K562 (cell line): ENCODE measurements at regions not wholly inside any gene's neighbourhood (a gene's known extent, or its start where the extent isn't known, plus 50 kb on each side); places are given as distances from the start of the nearest gene placed in this dataset.
A peak's percentile ranks its signal among the peaks of the same experiment; 100 is the strongest.

Experiments used
- ARID1B ChIP-seq: fragments of 450-650 bp; IDR thresholded peaks from 2 replicates; pipeline ENCODE4 v1.6.1; 2016; ENCODE audit warnings: antibody characterized with exemption, mild to moderate bottlenecking, inconsistent platforms
- CREB1 ChIP-seq, 2 experiments: sonication (generic) in 1 of 2; formaldehyde crosslinking in 1 of 2; IDR thresholded peaks; 2 replicates each; pipeline versions ENCODE4 v1.6.1 to v1.8.0; 2012 to 2022; ENCODE audit warnings: inconsistent platforms in 1 of 2, mild to moderate bottlenecking in 1 of 2, missing genetic modification reagents in 1 of 2, moderate library complexity in 1 of 2
- JUN ChIP-seq, 2 experiments: sonication (generic) in 1 of 2; formaldehyde crosslinking in 1 of 2; IDR thresholded peaks; 2 replicates each; pipeline versions ENCODE4 v1.6.1 to v1.8.0; 2012 to 2022; ENCODE audit warnings: borderline replicate concordance in 2 of 2, mild to moderate bottlenecking in 2 of 2, improper control_type of control experiment in 1 of 2, low read depth in 1 of 2, low read length in 1 of 2, missing genetic modification reagents in 1 of 2
- MEF2A ChIP-seq: IDR thresholded peaks from 2 replicates; pipeline ENCODE4 v1.6.1; 2011; ENCODE audit warnings: low read depth, mild to moderate bottlenecking, low read length, moderate library complexity; ENCODE audit not compliant: control insufficient read depth
- NFRKB ChIP-seq: fragments of 450-650 bp; IDR thresholded peaks from 2 replicates; pipeline ENCODE4 v1.6.1; 2016; ENCODE audit warnings: low read depth
- RBBP5 ChIP-seq: fragments of 200-600 bp; sonication (generic); IDR thresholded peaks from 2 replicates; pipeline ENCODE4 v1.6.1; 2012; ENCODE audit warnings: borderline replicate concordance, mild to moderate bottlenecking, low read length, control low read depth, inconsistent platforms; ENCODE audit not compliant: insufficient read depth, poor library complexity, severe bottlenecking
- TBP ChIP-seq: optimal IDR thresholded peaks from 2 replicates; pipeline ENCODE3; 2011; ENCODE audit warnings: low read depth, low read length, improper control_type of control experiment
- YY1 ChIP-seq, 3 experiments: IDR thresholded peaks; 2 replicates each; pipeline ENCODE4 v1.6.1; 2011; ENCODE audit warnings: low read length in 2 of 3, mild to moderate bottlenecking in 2 of 3, moderate library complexity in 2 of 3, borderline replicate concordance in 1 of 3, control low read depth in 1 of 3, low read depth in 1 of 3; ENCODE audit not compliant: insufficient read depth in 3 of 3, insufficient replicate concordance in 2 of 3, control insufficient read depth in 1 of 3, insufficient read length in 1 of 3; ENCODE audit errors: extremely low read depth in 1 of 3
- ZBTB9 ChIP-seq: fragments of 450-650 bp; formaldehyde crosslinking; IDR thresholded peaks from 2 replicates; pipeline ENCODE4 v1.4.0; 2020; ENCODE audit warnings: mild to moderate bottlenecking, moderate library complexity
- ZMIZ1 ChIP-seq, 2 experiments: fragments of 150-350 bp in 1 of 2; IDR thresholded peaks; 2 replicates each; pipeline ENCODE4 v1.6.1; 2012 to 2016; ENCODE audit warnings: low read depth in 2 of 2, low read length in 2 of 2, mild to moderate bottlenecking in 1 of 2, moderate library complexity in 1 of 2
- ZNF318 ChIP-seq, 2 experiments: fragments of 450-650 bp; IDR thresholded peaks; 2 replicates each; pipeline ENCODE4 v1.6.1; 2016; ENCODE audit warnings: mild to moderate bottlenecking in 2 of 2, borderline replicate concordance in 1 of 2, low read depth in 1 of 2, moderate library complexity in 1 of 2

- no peak for TF ChIP-seq ZBTB9 (CRISPR knock-in tag)
- no peak for TF ChIP-seq NFRKB
- TF ChIP-seq RBBP5 = no peak
- no peak for TF ChIP-seq MEF2A
- peak; percentile 87 for TF ChIP-seq ARID1B
- no peak for TF ChIP-seq ZNF318 (IDR thresholded peaks at IDR 0.05; ENCODE audit: borderline replicate concordance in 1 of 2, low read depth in 1 of 2)
- TF ChIP-seq CREB1 (IDR thresholded peaks at IDR 0.05) = no peak
- TF ChIP-seq CREB1 (CRISPR knock-in tag; IDR thresholded peaks at IDR 0.05) = no peak
- 0 out of 2 replicates have a peak, but pooled peaks have one; percentile 20 for TF ChIP-seq JUN (IDR thresholded peaks at IDR 0.05; ENCODE audit: borderline replicate concordance, low read depth, low read length)
- TF ChIP-seq JUN (CRISPR knock-in tag; IDR thresholded peaks at IDR 0.05; ENCODE audit: borderline replicate concordance) = no peak
- 0 out of 4 replicates have a peak, but pooled peaks of 1 of the 2 experiments have one; percentile 48 for TF ChIP-seq ZMIZ1 (IDR thresholded peaks at IDR 0.05; ENCODE audit: low read depth in 2 of 2, low read length in 2 of 2)
- no peak for TF ChIP-seq YY1 (IDR thresholded peaks at IDR 0.05; ENCODE audit: borderline replicate concordance in 1 of 3, control insufficient read depth in 1 of 3, extremely low read depth in 1 of 3, insufficient read depth in 3 of 3, insufficient read length in 1 of 3, insufficient replicate concordance in 2 of 3, low read depth in 1 of 3, low read length in 2 of 3)
- no peak for TF ChIP-seq TBP
Measured at GRCh38 chr5:109571785-109572184, 117.9 kb upstream of the MAN2A1 start (continued).
